Keratinocyte (primary cell): ENCODE measurements at regions not wholly inside any gene's neighbourhood (a gene's known extent, or its start where the extent isn't known, plus 50 kb on each side); places are given as distances from the start of the nearest gene placed in this dataset.

Source experiments
- DNase-seq: peaks from one replicate; pipeline ENCODE4 v3.0.0-alpha.2; 2011; ENCODE audit warnings: low read depth, missing footprints, low spot score
- FAIRE-seq: peaks from 2 replicates; lab custom pipeline; 2011; peaks lifted over from hg19 to GRCh38; lab: Jason Lieb, UNC
- H2AFZ ChIP-seq: 2 replicates; pipeline ENCODE4 v1.6.0; 2012; ENCODE audit warnings: low read length, control low read depth, inconsistent platforms; ENCODE audit not compliant: control insufficient read depth
- H3K27ac ChIP-seq: 2 replicates; pipeline ENCODE4 v1.5.1; 2011; ENCODE audit warnings: low read length; ENCODE audit not compliant: control insufficient read depth, insufficient read depth
- H3K27me3 ChIP-seq: 3 replicates; pipeline ENCODE4 v1.6.0; 2011; ENCODE audit warnings: low read length; ENCODE audit not compliant: control insufficient read depth, insufficient read depth; ENCODE audit errors: extremely low read depth
- H3K36me3 ChIP-seq, 2 experiments: 2 replicates in 1 of 2; 3 replicates in 1 of 2; pipeline ENCODE4 v1.5.1; 2011; ENCODE audit warnings: low read length in 2 of 2, mild to moderate bottlenecking in 1 of 2; ENCODE audit not compliant: control insufficient read depth in 2 of 2, insufficient read depth in 2 of 2; ENCODE audit errors: extremely low read depth in 1 of 2
- H3K4me1 ChIP-seq: 3 replicates; pipeline ENCODE4 v1.5.1; 2011; ENCODE audit warnings: low read length; ENCODE audit not compliant: control insufficient read depth, insufficient read depth; ENCODE audit errors: extremely low read depth
- H3K4me2 ChIP-seq: 3 replicates; pipeline ENCODE4 v1.6.0; 2011; ENCODE audit warnings: low read depth, low read length; ENCODE audit not compliant: control insufficient read depth, insufficient read depth; ENCODE audit errors: extremely low read depth
- H3K4me3 ChIP-seq, 3 experiments: fragments of 200-600 bp in 1 of 3; sonication (generic) in 1 of 3; 2 replicates in 2 of 3; 3 replicates in 1 of 3; pipeline ENCODE4 v1.5.1; 2011 to 2016; ENCODE audit warnings: low read length in 3 of 3, mild to moderate bottlenecking in 3 of 3, control low read depth in 2 of 3, inconsistent platforms in 1 of 3, low read depth in 1 of 3, mixed read lengths in 1 of 3, mixed run types in 1 of 3, moderate library complexity in 1 of 3; ENCODE audit not compliant: control insufficient read depth in 2 of 3, insufficient read depth in 2 of 3; ENCODE audit errors: extremely low read depth in 1 of 3
- H3K79me2 ChIP-seq: 2 replicates; pipeline ENCODE4 v1.6.0; 2012; ENCODE audit warnings: low read length; ENCODE audit not compliant: control insufficient read depth, insufficient read depth
- H3K9ac ChIP-seq: 3 replicates; pipeline ENCODE4 v1.6.0; 2011; ENCODE audit warnings: low read length; ENCODE audit not compliant: control insufficient read depth, insufficient read depth; ENCODE audit errors: extremely low read depth
- H3K9me1 ChIP-seq: 3 replicates; pipeline ENCODE4 v1.6.0; 2011; ENCODE audit warnings: low read length; ENCODE audit not compliant: control insufficient read depth, insufficient read depth; ENCODE audit errors: extremely low read depth
- H3K9me3 ChIP-seq: 2 replicates; pipeline ENCODE4 v1.5.1; 2012; ENCODE audit warnings: low read depth, low read length; ENCODE audit not compliant: control insufficient read depth
- H4K20me1 ChIP-seq: 3 replicates; pipeline ENCODE4 v1.6.0; 2011; ENCODE audit warnings: low read length; ENCODE audit not compliant: control insufficient read depth, insufficient read depth; ENCODE audit errors: extremely low read depth
- CTCF ChIP-seq, 3 experiments: IDR thresholded peaks in 1 of 3; conservative IDR thresholded peaks in 1 of 3; optimal IDR thresholded peaks in 1 of 3; 2 replicates in 2 of 3; 3 replicates in 1 of 3; pipeline versions ENCODE3 to v1.5.1; 2011; ENCODE audit warnings: low read length in 3 of 3, mild to moderate bottlenecking in 3 of 3, moderate library complexity in 2 of 3, control low read depth in 1 of 3, inconsistent platforms in 1 of 3; ENCODE audit not compliant: insufficient read depth in 2 of 3; ENCODE audit errors: extremely low read depth in 1 of 3
- EZH2 ChIP-seq: IDR thresholded peaks from one replicate; pipeline ENCODE4 v1.6.1; 2012; ENCODE audit warnings: inconsistent platforms, mild to moderate bottlenecking, low read length, moderate library complexity
- dilution Hi-C: fragments of 300-500 bp; cut with MboI; formaldehyde crosslinking; loops from one replicate; pipeline ENCODE4 v1.7.0; 2020; ENCODE audit warnings: low sequenced_read_pairs; ENCODE audit not compliant: extremely low pct_ligation_motif_present

GRCh38 chr1:25064465-25065240 lies 134.6 kb upstream of the RUNX3 start:
- no peak overlapping the region for H3K27ac ChIP-seq
- no peaks in the 10 kb centered on the region for H4K20me1 ChIP-seq
- FAIRE-seq = no peak
- H3K4me2 ChIP-seq = no peak overlapping the region
- no peak overlapping the region for H2AFZ ChIP-seq
- dilution Hi-C loops = no loop called here
- no peaks in the 10 kb centered on the region for H3K9me3 ChIP-seq
- H3K9me1 ChIP-seq = no peaks in the 10 kb centered on the region
- peaks cover 16% of the 10 kb centered on the region for H3K27me3 ChIP-seq
- TF ChIP-seq EZH2 (no peak), CTCF (optimal IDR thresholded peaks at IDR 0.05 in 1 of 3, IDR thresholded peaks at IDR 0.05 in 1 of 3, conservative IDR thresholded peaks at IDR 0.05 in 1 of 3; ENCODE audit: extremely low read depth in 1 of 3, insufficient read depth in 2 of 3, low read length in 3 of 3) (no peak)
- H3K4me3 ChIP-seq = no peak overlapping the region
- H3K9ac ChIP-seq = no peak overlapping the region
- no peak for DNase-seq
- no peaks in the 10 kb centered on the region for H3K36me3 ChIP-seq
- no peaks in the 10 kb centered on the region for H3K79me2 ChIP-seq
- no peaks in the 10 kb centered on the region for H3K4me1 ChIP-seq

- DNase-seq (no peak), FAIRE-seq (no peak)
- no peak overlapping the region for H3K9ac ChIP-seq
- H3K4me2 ChIP-seq = no peak overlapping the region
- H3K9me1 ChIP-seq = no peaks in the 10 kb centered on the region
- no peak overlapping the region for H3K4me3 ChIP-seq
- no peaks in the 10 kb centered on the region for H3K36me3 ChIP-seq
- no peak overlapping the region for H3K27ac ChIP-seq
- dilution Hi-C loops = no loop called here
- H2AFZ ChIP-seq = no peak overlapping the region
- H3K79me2 ChIP-seq = no peaks in the 10 kb centered on the region
- H3K27me3 ChIP-seq = peaks cover 12% of the 10 kb centered on the region
- H3K4me1 ChIP-seq = no peaks in the 10 kb centered on the region
- H4K20me1 ChIP-seq = no peaks in the 10 kb centered on the region
- H3K9me3 ChIP-seq = no peaks in the 10 kb centered on the region
- no peak for TF ChIP-seq CTCF (optimal IDR thresholded peaks at IDR 0.05 in 1 of 3, IDR thresholded peaks at IDR 0.05 in 1 of 3, conservative IDR thresholded peaks at IDR 0.05 in 1 of 3; ENCODE audit: extremely low read depth in 1 of 3, insufficient read depth in 2 of 3, low read length in 3 of 3)
- TF ChIP-seq EZH2 = no peak
Observed at GRCh38 chr1:25063591-25064416, 133.7 kb upstream of the RUNX3 start.
